Right lobe of liver (tissue), 6 donors: ENCODE measurements at regions not wholly inside any gene's neighbourhood (a gene's known extent, or its start where the extent isn't known, plus 50 kb on each side); places are given as distances from the start of the nearest gene placed in this dataset.

ENCODE experiments used
- ATAC-seq, 4 donors: fragments of 200-7000 bp; cut with Tn5 transposase; one replicate each; pipeline ENCODE4 v1.9.1; 2020; ENCODE audit warnings: mild to moderate bottlenecking in 4 of 4, moderate library complexity in 4 of 4
- DNase-seq, 3 donors: peaks; one replicate each; pipeline ENCODE4 v3.0.0-alpha.2; 2020
- H3K27ac ChIP-seq, 3 donors: fragments of 200-600 bp; one replicate each; pipeline ENCODE4 v1.8.0; 2022
- H3K27me3 ChIP-seq, 2 donors: fragments of 200-600 bp; one replicate each; pipeline ENCODE4 v1.8.0; 2022
- H3K36me3 ChIP-seq, 4 donors: fragments of 200-600 bp; sonication (generic) in 1 of 4; one replicate each; pipeline versions ENCODE4 v1.5.1 to v1.8.0; 2017 to 2022; ENCODE audit warnings: control low read depth in 1 of 4
- H3K4me1 ChIP-seq, 4 donors: fragments of 200-600 bp; sonication (generic) in 1 of 4; one replicate each; pipeline versions ENCODE4 v1.5.1 to v1.8.0; 2017 to 2022; ENCODE audit warnings: control low read depth in 1 of 4
- H3K4me3 ChIP-seq, 3 donors: fragments of 200-600 bp; one replicate each; pipeline ENCODE4 v1.8.0; 2022
- H3K9me3 ChIP-seq, 4 donors: fragments of 200-600 bp; sonication (generic) in 1 of 4; one replicate each; pipeline versions ENCODE4 v1.5.1 to v1.8.0; 2017 to 2022; ENCODE audit warnings: control low read depth in 1 of 4
- POLR2A ChIP-seq: fragments of 450-650 bp; IDR thresholded peaks from one replicate; pipeline ENCODE4 v1.6.1; 2017; ENCODE audit warnings: antibody characterized with exemption, mild to moderate bottlenecking
- WGBS: methylation state at CpG from one replicate; pipeline ENCODE4 v1.1.6; 2018; ENCODE audit warnings: low coverage, low lambda C conversion rate; ENCODE audit not compliant: insufficient coverage; ENCODE audit errors: missing lambda C conversion rate; 5-methylcytosine and 5-hydroxymethylcytosine counted together
- intact Hi-C, 2 donors: fragments of 100-400 bp; cut with DNase I; formaldehyde crosslinking; loops; one replicate each; pipeline versions ENCODE4 v1.11.2 to v1.14.1; 2022
- TF ChIP-seq, protein P1 (sequence below), 4 donors: fragments of 200-600 bp in 3 of 4; fragments of 450-650 bp in 1 of 4; IDR thresholded peaks; one replicate each; pipeline versions ENCODE4 v1.5.1 to v1.8.0; 2016 to 2022; ENCODE audit warnings: antibody characterized with exemption in 4 of 4, mild to moderate bottlenecking in 2 of 4
- donor health status: DM: no; HTN: yes; CAD: no.
- donor health status: DM: no; HTN: no; CAD: no.
- donor health status: DM: no; HTN: no; CAD: no.
- donor health status: DM: no; HTN: yes; CAD: no.
- donor health status: DM: no; HTN: yes; CAD: no.

DNA sequence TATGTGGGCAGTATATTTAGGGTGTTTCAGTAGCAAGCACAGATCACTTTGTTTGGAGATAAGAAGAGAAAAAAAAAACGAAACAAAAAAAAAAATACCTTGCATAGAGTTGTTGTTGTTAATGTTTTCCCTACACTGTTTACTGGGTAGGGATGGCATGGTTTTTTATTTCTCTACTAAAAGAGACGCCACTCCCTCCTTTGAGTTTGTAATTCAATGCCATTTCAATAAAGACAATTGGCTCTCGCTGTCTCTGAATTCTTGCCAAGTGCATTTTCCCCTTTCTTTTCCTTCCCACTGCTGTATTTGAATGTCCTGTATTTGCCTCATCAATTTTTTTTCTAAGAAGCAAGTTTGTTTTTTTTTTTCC lies 213.9 kb upstream of the UBASH3B start:
- TF ChIP-seq, protein P1, sequence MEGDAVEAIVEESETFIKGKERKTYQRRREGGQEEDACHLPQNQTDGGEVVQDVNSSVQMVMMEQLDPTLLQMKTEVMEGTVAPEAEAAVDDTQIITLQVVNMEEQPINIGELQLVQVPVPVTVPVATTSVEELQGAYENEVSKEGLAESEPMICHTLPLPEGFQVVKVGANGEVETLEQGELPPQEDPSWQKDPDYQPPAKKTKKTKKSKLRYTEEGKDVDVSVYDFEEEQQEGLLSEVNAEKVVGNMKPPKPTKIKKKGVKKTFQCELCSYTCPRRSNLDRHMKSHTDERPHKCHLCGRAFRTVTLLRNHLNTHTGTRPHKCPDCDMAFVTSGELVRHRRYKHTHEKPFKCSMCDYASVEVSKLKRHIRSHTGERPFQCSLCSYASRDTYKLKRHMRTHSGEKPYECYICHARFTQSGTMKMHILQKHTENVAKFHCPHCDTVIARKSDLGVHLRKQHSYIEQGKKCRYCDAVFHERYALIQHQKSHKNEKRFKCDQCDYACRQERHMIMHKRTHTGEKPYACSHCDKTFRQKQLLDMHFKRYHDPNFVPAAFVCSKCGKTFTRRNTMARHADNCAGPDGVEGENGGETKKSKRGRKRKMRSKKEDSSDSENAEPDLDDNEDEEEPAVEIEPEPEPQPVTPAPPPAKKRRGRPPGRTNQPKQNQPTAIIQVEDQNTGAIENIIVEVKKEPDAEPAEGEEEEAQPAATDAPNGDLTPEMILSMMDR (IDR thresholded peaks at IDR 0.05) = no peak
- TF ChIP-seq POLR2A = no peak
- Histone ChIP-seq H3K9me3 (no peaks in the 10 kb centered on the region), H3K27ac (peak overlapping the region in 2 of 3 donors; percentile 18 to 88), H3K36me3 (no peaks in the 10 kb centered on the region), H3K27me3 (no peaks in the 10 kb centered on the region), H3K4me1 (peaks cover 0 to 6% (median 3%) of the 10 kb centered on the region in 4 donors), H3K4me3 (peak overlapping the region; percentile 41 to 73 (median 68))
- intact Hi-C loops = no loop called here
- peak in 1 of 4 donors; percentile 0 for ATAC-seq
- no peak for DNase-seq
- 18% methylated on average over 3 of the region's 3 CpGs for WGBS

GRCh38 chr11:122440811-122441665 lies 214.5 kb upstream of the UBASH3B start:
- intact Hi-C loops = no loop called here
- peak overlapping the region in 2 of 3 donors; percentile 80 to 88 for H3K27ac ChIP-seq
- peaks cover 0 to 6% (median 3%) of the 10 kb centered on the region in 4 donors for H3K4me1 ChIP-seq
- WGBS = 0% methylated on average over 26 of the region's 28 CpGs
- no peak for TF ChIP-seq POLR2A
- TF ChIP-seq, protein P1 (IDR thresholded peaks at IDR 0.05) = no peak
- H3K9me3 ChIP-seq = no peaks in the 10 kb centered on the region
- H3K36me3 ChIP-seq = no peaks in the 10 kb centered on the region
- peak overlapping the region; percentile 41 to 73 (median 68) for H3K4me3 ChIP-seq
- H3K27me3 ChIP-seq = no peaks in the 10 kb centered on the region
- DNase-seq = peak; percentile 27 to 72 (median 68)
- peak; percentile 29 to 75 (median 50) for ATAC-seq

DNA sequence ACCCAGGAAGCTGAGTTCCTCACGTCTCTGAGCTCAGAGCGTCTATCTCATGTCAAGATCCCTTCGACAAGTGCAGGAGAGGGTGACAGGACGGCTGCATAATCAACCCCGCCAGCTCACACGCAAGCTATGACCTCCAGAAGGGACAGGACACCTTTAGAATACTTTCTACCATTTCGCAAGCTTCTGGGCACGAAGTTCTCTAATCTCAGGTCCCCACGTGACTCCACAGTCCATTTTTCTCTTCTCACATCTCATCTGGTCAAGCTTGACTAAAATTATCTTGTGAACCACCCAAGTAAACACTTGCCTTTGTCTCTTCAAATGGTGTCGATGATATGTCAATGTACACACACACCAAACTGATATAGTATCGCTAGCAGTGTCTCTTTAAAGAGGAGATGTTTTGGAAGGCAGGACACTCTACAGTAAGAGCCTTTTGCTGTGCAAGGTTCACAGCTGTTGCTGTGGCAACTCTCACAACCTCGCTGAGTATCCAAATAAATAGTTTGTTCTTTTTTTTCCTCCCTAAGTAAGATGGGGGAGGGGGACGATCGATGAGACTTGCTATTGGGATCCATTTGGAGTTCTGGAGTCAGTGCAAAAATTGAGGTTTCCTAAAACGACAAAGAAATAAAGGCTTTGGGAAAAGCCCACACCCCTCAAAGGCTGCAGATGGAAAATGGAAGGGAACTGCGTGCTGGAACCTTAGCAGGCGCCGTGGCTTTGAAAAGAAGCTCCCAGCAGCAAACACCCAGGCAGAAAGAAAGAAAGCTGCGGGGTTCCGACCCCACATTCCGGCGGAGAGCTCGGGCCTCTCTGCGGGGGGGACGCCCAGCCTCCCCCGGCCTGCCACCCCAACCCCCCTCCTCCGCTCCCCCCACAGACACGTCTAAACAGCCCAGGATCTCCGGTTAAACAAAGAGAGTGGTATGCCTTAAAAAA lies 215.4 kb upstream of the UBASH3B start:
- H3K27me3 ChIP-seq = no peaks in the 10 kb centered on the region
- no peaks in the 10 kb centered on the region for H3K36me3 ChIP-seq
- ATAC-seq (peak; percentile 82 to 90 (median 87)), DNase-seq (peak; percentile 35 to 85 (median 80))
- TF ChIP-seq, protein P1 (IDR thresholded peaks at IDR 0.05) = no peak
- TF ChIP-seq POLR2A = no peak
- H3K4me1 ChIP-seq = peaks cover 0 to 6% (median 3%) of the 10 kb centered on the region in 4 donors
- intact Hi-C loops = no loop called here
- WGBS = 6% methylated on average over 27 of the region's 29 CpGs
- H3K27ac ChIP-seq = peak overlapping the region in 2 of 3 donors; percentile 80 to 88
- H3K4me3 ChIP-seq = peak overlapping the region; percentile 41 to 73 (median 68)
- no peaks in the 10 kb centered on the region for H3K9me3 ChIP-seq

GRCh38 chr11:122436188-122436555 lies 219.3 kb upstream of the UBASH3B start:
- no peak for ATAC-seq
- 83% methylated on average over 3 of the region's 3 CpGs for WGBS
- Histone ChIP-seq H3K36me3 (no peaks in the 10 kb centered on the region), H3K9me3 (no peaks in the 10 kb centered on the region), H3K4me1 (peaks cover 0 to 6% (median 4%) of the 10 kb centered on the region in 4 donors), H3K4me3 (no peak overlapping the region), H3K27me3 (no peaks in the 10 kb centered on the region), H3K27ac (no peak overlapping the region)
- intact Hi-C loops = no loop called here
- TF ChIP-seq, protein P1 (IDR thresholded peaks at IDR 0.05) = no peak
- no peak for TF ChIP-seq POLR2A
- no peak for DNase-seq
